Fibroblast of pulmonary artery (primary cell): ENCODE measurements at regions not wholly inside any gene's neighbourhood (a gene's known extent, or its start where the extent isn't known, plus 50 kb on each side); places are given as distances from the start of the nearest gene placed in this dataset.

Experiments
- DNase-seq: peaks from one replicate; pipeline ENCODE4 v3.0.0-alpha.2; 2010; ENCODE audit warnings: low read depth
- H3K4me3 ChIP-seq: replicated peaks from 2 replicates; pipeline ENCODE4 v1.5.1; 2011; ENCODE audit warnings: low read depth, mild to moderate bottlenecking, control low read depth, low read length, moderate library complexity
- TF ChIP-seq, protein P1 (sequence below): IDR thresholded peaks from 2 replicates; pipeline ENCODE4 v1.5.1; 2011; ENCODE audit warnings: mild to moderate bottlenecking, control low read depth, low read length, inconsistent platforms; ENCODE audit errors: missing control alignments

DNA sequence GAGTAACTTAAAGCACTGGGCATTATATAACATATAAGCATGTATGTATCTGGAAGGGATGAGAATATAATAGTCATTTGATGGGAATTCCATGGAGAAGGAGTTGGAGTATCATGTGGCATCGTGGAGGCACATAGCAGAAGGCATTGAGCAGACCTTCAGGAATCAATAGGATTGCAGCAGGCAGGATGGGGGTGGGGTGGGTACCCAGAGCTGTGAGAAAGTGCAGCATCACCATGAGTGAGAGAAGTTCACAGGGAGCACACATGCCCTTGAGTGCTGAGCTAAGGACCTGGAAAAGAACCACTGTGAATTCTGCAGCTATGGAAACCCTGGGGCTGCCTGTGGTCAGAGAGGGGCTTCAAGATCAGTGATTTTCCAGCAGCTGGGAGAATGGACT is 57.3 kb downstream of the MED10 start:
- no peak overlapping the region for H3K4me3 ChIP-seq
- TF ChIP-seq, protein P1, sequence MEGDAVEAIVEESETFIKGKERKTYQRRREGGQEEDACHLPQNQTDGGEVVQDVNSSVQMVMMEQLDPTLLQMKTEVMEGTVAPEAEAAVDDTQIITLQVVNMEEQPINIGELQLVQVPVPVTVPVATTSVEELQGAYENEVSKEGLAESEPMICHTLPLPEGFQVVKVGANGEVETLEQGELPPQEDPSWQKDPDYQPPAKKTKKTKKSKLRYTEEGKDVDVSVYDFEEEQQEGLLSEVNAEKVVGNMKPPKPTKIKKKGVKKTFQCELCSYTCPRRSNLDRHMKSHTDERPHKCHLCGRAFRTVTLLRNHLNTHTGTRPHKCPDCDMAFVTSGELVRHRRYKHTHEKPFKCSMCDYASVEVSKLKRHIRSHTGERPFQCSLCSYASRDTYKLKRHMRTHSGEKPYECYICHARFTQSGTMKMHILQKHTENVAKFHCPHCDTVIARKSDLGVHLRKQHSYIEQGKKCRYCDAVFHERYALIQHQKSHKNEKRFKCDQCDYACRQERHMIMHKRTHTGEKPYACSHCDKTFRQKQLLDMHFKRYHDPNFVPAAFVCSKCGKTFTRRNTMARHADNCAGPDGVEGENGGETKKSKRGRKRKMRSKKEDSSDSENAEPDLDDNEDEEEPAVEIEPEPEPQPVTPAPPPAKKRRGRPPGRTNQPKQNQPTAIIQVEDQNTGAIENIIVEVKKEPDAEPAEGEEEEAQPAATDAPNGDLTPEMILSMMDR = no peak
- DNase-seq = no peak

GRCh38 chr5:6319116-6319515 is 59.2 kb downstream of the MED10 start:
- TF ChIP-seq, protein P1 = no peak
- no peak overlapping the region for H3K4me3 ChIP-seq

GRCh38 chr5:6317116-6317798 is 61.1 kb downstream of the MED10 start:
- no peak for DNase-seq
- no peak overlapping the region for H3K4me3 ChIP-seq
- TF ChIP-seq, protein P1 = no peak

More at GRCh38 chr5:6319116-6319515, 59.2 kb downstream of the MED10 start:
- no peak for DNase-seq

DNA sequence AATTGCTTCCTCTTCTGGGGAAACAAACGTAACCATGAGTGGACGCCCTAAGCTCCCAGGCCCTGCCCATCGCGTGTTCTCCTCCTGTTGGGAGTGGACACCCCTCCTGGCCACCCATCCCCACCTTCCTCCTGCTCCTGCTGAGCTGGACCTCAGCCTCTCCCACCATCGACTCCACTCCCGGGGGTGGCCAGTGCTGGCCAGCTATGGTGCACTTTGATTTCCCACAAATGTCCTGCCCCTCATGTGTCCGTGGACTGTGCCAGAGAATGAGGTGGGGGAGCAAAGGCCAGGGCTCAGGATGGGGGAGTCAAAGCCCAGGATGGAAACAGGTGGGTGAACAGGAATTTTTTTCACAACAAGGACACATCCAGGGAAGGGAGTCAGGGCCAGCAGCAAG is 62.8 kb downstream of the MED10 start:
- TF ChIP-seq, protein P1 = no peak
- DNase-seq = no peak
- H3K4me3 ChIP-seq = no peak overlapping the region

DNA sequence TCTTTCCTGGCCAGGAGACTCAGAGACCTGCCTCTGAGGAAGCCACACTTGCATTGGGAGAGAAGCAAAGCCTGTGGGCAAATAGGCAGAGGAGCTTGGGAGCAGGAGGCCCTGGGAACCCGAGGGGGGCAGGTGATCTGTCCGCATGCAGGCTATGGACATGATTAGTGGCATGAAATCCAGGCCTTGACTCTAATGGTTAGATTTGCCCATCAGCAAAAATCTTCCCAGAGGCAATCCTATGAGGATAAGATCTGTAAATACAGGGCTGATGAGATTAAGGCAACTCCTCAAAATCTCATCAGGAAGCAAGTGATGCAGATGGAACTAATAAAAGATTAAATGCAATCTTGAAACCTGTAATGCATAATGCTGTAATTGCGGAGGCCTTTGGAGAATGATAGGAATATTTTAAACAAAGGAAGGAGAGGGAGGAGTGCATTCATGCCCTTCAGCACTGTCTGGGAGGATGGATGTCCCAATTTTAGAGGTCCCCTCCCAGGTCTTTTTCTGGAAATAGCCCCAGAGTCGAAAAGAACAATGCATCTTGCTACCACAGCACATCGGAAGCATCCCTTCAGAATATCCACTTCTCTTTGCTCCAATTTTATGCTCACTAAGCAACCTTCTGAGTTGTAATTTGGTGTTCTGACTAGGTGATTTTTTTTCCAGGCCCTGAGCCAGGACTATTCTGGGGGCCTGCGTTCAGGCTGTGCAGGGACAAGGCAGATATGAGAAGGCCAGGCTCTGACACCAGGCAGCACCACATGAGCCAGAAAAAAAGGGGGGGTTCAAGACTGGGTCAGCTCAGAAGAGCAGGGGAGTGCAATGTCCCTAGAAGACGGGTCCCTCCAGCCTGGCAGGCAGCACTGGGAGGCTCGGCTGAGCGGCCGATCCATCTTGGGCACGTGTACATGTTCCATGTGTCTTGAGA is 66.5 kb downstream of the MED10 start:
- TF ChIP-seq, protein P1 = no peak
- DNase-seq = no peak

DNA sequence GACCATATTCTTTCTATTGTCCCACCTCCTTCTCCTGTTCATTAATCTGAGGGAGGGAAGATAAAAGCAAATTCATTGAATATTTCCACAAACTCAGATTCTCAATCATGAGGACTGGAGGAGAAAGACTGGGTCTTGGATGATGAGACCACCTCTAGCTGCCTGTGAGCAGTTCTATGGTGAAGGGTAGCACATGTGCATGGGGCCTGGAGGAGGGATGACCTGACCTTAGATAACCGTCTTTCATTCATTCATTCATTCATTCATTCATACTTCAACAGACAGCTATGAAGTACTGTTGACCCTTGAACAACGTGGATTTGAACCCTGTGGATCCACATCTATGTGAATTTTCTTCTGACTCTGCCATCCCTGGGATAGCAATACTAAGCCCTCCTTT is 68.4 kb downstream of the MED10 start:
- DNase-seq = no peak
- TF ChIP-seq, protein P1 = no peak
- no peak overlapping the region for H3K4me3 ChIP-seq

More for the DNA sequence above, 66.5 kb downstream of the MED10 start:
- no peak overlapping the region for H3K4me3 ChIP-seq
